Liver (tissue), 8 donors: ENCODE measurements at regions not wholly inside any gene's neighbourhood (a gene's known extent, or its start where the extent isn't known, plus 50 kb on each side); places are given as distances from the start of the nearest gene placed in this dataset.

Experiments
- DNase-seq: peaks from one replicate; pipeline ENCODE4 v3.0.0-alpha.2; 2017; ENCODE audit warnings: low spot score
- H3K27ac ChIP-seq, 2 donors: one replicate each; pipeline ENCODE4 v1.7.0; 2013; ENCODE audit warnings: inconsistent platforms in 2 of 2, low read length in 2 of 2, control low read depth in 1 of 2, low read depth in 1 of 2, mild to moderate bottlenecking in 1 of 2
- H3K27me3 ChIP-seq, 4 donors: one replicate each; pipeline versions ENCODE4 v1.6.1 to v1.7.0; 2013; ENCODE audit warnings: low read length in 3 of 4, inconsistent platforms in 1 of 4, mild to moderate bottlenecking in 1 of 4, moderate library complexity in 1 of 4; ENCODE audit not compliant: control insufficient read depth in 4 of 4, insufficient read depth in 4 of 4
- H3K36me3 ChIP-seq, 4 donors: one replicate each; pipeline versions ENCODE4 v1.6.1 to v1.7.0; 2013; ENCODE audit warnings: low read length in 3 of 4, mild to moderate bottlenecking in 3 of 4, low read depth in 1 of 4, moderate library complexity in 1 of 4; ENCODE audit not compliant: control insufficient read depth in 4 of 4, insufficient read depth in 3 of 4
- H3K4me1 ChIP-seq, 4 donors: one replicate each; pipeline versions ENCODE4 v1.6.1 to v1.7.0; 2013; ENCODE audit warnings: low read length in 3 of 4, mild to moderate bottlenecking in 3 of 4, moderate library complexity in 1 of 4; ENCODE audit not compliant: control insufficient read depth in 4 of 4, insufficient read depth in 4 of 4
- H3K4me3 ChIP-seq, 3 donors: one replicate each; pipeline versions ENCODE4 v1.6.1 to v1.7.0; 2013; ENCODE audit warnings: low read length in 3 of 3, control low read depth in 1 of 3, low read depth in 1 of 3, mild to moderate bottlenecking in 1 of 3
- H3K9ac ChIP-seq, 2 donors: one replicate each; pipeline ENCODE4 v1.7.0; 2013; ENCODE audit warnings: low read length in 2 of 2, mild to moderate bottlenecking in 2 of 2, moderate library complexity in 2 of 2, control low read depth in 1 of 2, low read depth in 1 of 2
- H3K9me3 ChIP-seq, 4 donors: one replicate each; pipeline versions ENCODE4 v1.6.1 to v1.7.0; 2013; ENCODE audit warnings: low read length in 3 of 4; ENCODE audit not compliant: control insufficient read depth in 4 of 4
- ATF3 ChIP-seq: IDR thresholded peaks from 2 replicates; pipeline ENCODE4 v1.6.1; 2016; ENCODE audit warnings: antibody characterized with exemption
- EGR1 ChIP-seq, 2 donors: IDR thresholded peaks; 2 replicates each; pipeline ENCODE4 v1.6.1; 2016 to 2018; ENCODE audit warnings: antibody characterized with exemption in 2 of 2, low read depth in 2 of 2
- FOXA1 ChIP-seq: IDR thresholded peaks from 2 replicates; pipeline ENCODE4 v1.6.1; 2016; ENCODE audit warnings: antibody characterized with exemption
- GABPA ChIP-seq, 2 donors: IDR thresholded peaks in 1 of 2; conservative IDR thresholded peaks in 1 of 2; 2 replicates each; pipeline ENCODE4 v1.6.1; 2016; ENCODE audit warnings: antibody characterized with exemption in 2 of 2, mild to moderate bottlenecking in 1 of 2, moderate library complexity in 1 of 2
- HNF4A ChIP-seq, 2 donors: conservative IDR thresholded peaks; 2 replicates each; pipeline ENCODE4 v1.6.1; 2016; ENCODE audit warnings: antibody characterized with exemption in 2 of 2, mild to moderate bottlenecking in 2 of 2
- HNF4G ChIP-seq: IDR thresholded peaks from 2 replicates; pipeline ENCODE4 v1.6.1; 2016; ENCODE audit warnings: antibody characterized with exemption
- JUND ChIP-seq, 2 donors: IDR thresholded peaks; 2 replicates each; pipeline ENCODE4 v1.6.1; 2016; ENCODE audit warnings: antibody characterized with exemption in 2 of 2
- NR2F2 ChIP-seq: IDR thresholded peaks from 2 replicates; pipeline ENCODE4 v1.6.1; 2016; ENCODE audit warnings: antibody characterized with exemption
- RAD21 ChIP-seq, 2 donors: IDR thresholded peaks; 2 replicates each; pipeline ENCODE4 v1.6.1; 2016; ENCODE audit warnings: antibody characterized with exemption in 2 of 2, mild to moderate bottlenecking in 2 of 2
- REST ChIP-seq: IDR thresholded peaks from 2 replicates; pipeline ENCODE4 v1.6.1; 2016; ENCODE audit warnings: antibody characterized with exemption, mild to moderate bottlenecking
- RXRA ChIP-seq, 2 donors: IDR thresholded peaks; 2 replicates each; pipeline ENCODE4 v1.6.1; 2017 to 2018; ENCODE audit warnings: antibody characterized with exemption in 2 of 2, mild to moderate bottlenecking in 1 of 2
- SP1 ChIP-seq: IDR thresholded peaks from 2 replicates; pipeline ENCODE4 v1.6.1; 2018; ENCODE audit warnings: antibody characterized with exemption, mild to moderate bottlenecking
- TAF1 ChIP-seq: conservative IDR thresholded peaks from 2 replicates; pipeline ENCODE4 v1.6.1; 2016; ENCODE audit warnings: antibody characterized with exemption, mild to moderate bottlenecking
- ZBTB33 ChIP-seq: IDR thresholded peaks from 2 replicates; pipeline ENCODE4 v1.6.1; 2016; ENCODE audit warnings: antibody characterized with exemption
- WGBS: extraction: QIAGEN DNeasy Blood & Tissue Kit; methylation state at CpG from one replicate; pipeline ENCODE4 v1.1.7; 2013; 5-methylcytosine and 5-hydroxymethylcytosine counted together
- TF ChIP-seq, protein P1 (sequence below): fragments of 150-350 bp; IDR thresholded peaks from 2 replicates; pipeline ENCODE4 v1.5.1; 2017; ENCODE audit warnings: improper control_type of control experiment, low read depth, low read length; ENCODE audit not compliant: missing input control
- donor health status: healthy.
- donor health status: healthy.
- donor health status: healthy.
- donor health status: healthy.
- donor health status: healthy.

DNA sequence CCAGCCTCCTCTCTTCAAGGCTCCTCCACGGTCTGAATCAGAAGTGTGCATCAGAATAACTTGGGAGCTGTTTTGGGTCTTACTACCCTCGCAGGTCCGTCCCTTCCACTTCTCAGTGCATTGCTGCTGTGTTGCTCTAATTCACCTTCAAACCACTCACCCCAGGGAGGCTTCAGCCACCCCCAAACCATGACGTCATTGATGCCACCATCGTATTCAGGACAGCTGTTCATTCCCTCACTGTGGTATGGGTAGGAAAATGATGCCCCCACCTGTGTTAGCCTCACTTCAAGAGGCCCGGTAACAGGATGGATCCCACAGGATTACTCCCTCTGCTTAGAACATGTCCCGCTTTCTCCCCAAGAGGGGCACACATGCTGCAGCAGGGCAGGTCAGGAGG is 1005.7 kb downstream of the UQCRFS1 start:
- Histone ChIP-seq H3K4me1 (no peaks in the 10 kb centered on the region), H3K9ac (no peak overlapping the region), H3K4me3 (no peak overlapping the region), H3K27me3 (no peaks in the 10 kb centered on the region), H3K27ac (no peak overlapping the region), H3K36me3 (no peaks in the 10 kb centered on the region), H3K9me3 (no peaks in the 10 kb centered on the region)
- WGBS = 78% methylated on average over 7 of the region's 7 CpGs
- no peak for TF ChIP-seq HNF4G
- no peak for TF ChIP-seq NR2F2
- no peak for TF ChIP-seq JUND (IDR thresholded peaks at IDR 0.05)
- no peak for TF ChIP-seq HNF4A (conservative IDR thresholded peaks at IDR 0.05)
- no peak for TF ChIP-seq FOXA1
- TF ChIP-seq ZBTB33 = no peak
- no peak for TF ChIP-seq RAD21 (IDR thresholded peaks at IDR 0.05)
- TF ChIP-seq ATF3 = no peak
- TF ChIP-seq EGR1 (IDR thresholded peaks at IDR 0.05; ENCODE audit: low read depth in 2 of 2) = no peak
- no peak for TF ChIP-seq TAF1
- TF ChIP-seq, protein P1, sequence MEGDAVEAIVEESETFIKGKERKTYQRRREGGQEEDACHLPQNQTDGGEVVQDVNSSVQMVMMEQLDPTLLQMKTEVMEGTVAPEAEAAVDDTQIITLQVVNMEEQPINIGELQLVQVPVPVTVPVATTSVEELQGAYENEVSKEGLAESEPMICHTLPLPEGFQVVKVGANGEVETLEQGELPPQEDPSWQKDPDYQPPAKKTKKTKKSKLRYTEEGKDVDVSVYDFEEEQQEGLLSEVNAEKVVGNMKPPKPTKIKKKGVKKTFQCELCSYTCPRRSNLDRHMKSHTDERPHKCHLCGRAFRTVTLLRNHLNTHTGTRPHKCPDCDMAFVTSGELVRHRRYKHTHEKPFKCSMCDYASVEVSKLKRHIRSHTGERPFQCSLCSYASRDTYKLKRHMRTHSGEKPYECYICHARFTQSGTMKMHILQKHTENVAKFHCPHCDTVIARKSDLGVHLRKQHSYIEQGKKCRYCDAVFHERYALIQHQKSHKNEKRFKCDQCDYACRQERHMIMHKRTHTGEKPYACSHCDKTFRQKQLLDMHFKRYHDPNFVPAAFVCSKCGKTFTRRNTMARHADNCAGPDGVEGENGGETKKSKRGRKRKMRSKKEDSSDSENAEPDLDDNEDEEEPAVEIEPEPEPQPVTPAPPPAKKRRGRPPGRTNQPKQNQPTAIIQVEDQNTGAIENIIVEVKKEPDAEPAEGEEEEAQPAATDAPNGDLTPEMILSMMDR = no peak
- no peak for TF ChIP-seq RXRA (IDR thresholded peaks at IDR 0.05)
- TF ChIP-seq REST = no peak
- no peak for DNase-seq

GRCh38 chr19:28201462-28201943 is 1011.4 kb downstream of the UQCRFS1 start:
- Histone ChIP-seq H3K36me3 (no peaks in the 10 kb centered on the region), H3K27ac (no peak overlapping the region), H3K9me3 (no peaks in the 10 kb centered on the region), H3K4me3 (no peak overlapping the region), H3K4me1 (no peaks in the 10 kb centered on the region), H3K9ac (no peak overlapping the region), H3K27me3 (no peaks in the 10 kb centered on the region)
- TF ChIP-seq, protein P1 = no peak
- TF ChIP-seq SP1 (no peak), NR2F2 (no peak), TAF1 (no peak), RXRA (IDR thresholded peaks at IDR 0.05) (no peak), JUND (IDR thresholded peaks at IDR 0.05) (no peak), REST (no peak), GABPA (IDR thresholded peaks at IDR 0.05 in 1 of 2, conservative IDR thresholded peaks at IDR 0.05 in 1 of 2) (no peak)
- WGBS = 88% methylated on average over 5 of the region's 5 CpGs
- DNase-seq = no peak
